ENCODE measurements at regions not wholly inside any gene's neighbourhood (a gene's known extent, or its start where the extent isn't known, plus 50 kb on each side); places are given as distances from the start of the nearest gene placed in this dataset.

DNA sequence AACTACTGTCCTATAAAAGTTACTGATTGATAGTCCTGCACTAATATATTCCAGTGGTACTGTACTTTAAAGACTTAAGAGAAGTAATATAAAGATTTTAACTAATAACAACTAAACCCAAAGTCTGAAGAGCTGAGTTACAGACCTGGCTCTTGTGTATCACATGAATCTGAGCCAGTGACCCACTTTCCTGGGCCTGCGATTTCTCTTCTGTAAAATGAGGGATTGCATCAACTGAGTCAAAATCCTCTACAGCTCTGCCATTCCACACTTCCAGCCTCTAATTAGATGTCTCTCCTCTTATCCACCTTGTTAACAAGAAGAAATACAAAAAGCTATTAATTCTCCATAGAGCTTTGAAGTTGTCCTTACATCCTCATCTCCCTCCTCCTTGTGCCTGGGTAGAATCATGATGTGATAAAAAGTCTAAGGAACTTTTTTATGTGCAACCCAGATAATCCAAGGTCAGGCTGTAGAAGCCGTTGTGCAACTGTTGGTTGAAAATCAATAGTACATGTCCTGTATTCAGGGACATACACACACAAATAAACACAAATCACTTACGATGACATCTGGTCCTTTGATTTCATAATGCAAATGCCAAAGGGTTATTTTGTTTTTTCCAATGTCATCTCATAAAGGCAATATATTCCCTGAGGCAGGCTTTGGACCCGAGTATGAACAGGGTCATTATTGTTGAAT is 410.3 kb downstream of the KCNA4 start:
- no peak for TF ChIP-seq POLR2A (IDR thresholded peaks at IDR 0.05)
- TF ChIP-seq, protein P1, sequence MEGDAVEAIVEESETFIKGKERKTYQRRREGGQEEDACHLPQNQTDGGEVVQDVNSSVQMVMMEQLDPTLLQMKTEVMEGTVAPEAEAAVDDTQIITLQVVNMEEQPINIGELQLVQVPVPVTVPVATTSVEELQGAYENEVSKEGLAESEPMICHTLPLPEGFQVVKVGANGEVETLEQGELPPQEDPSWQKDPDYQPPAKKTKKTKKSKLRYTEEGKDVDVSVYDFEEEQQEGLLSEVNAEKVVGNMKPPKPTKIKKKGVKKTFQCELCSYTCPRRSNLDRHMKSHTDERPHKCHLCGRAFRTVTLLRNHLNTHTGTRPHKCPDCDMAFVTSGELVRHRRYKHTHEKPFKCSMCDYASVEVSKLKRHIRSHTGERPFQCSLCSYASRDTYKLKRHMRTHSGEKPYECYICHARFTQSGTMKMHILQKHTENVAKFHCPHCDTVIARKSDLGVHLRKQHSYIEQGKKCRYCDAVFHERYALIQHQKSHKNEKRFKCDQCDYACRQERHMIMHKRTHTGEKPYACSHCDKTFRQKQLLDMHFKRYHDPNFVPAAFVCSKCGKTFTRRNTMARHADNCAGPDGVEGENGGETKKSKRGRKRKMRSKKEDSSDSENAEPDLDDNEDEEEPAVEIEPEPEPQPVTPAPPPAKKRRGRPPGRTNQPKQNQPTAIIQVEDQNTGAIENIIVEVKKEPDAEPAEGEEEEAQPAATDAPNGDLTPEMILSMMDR (IDR thresholded peaks at IDR 0.05), result no peak

Measured in thyroid gland (tissue), 4 donors.